ENCODE measurements at regions not wholly inside any gene's neighbourhood (a gene's known extent, or its start where the extent isn't known, plus 50 kb on each side); places are given as distances from the start of the nearest gene placed in this dataset.
A peak's percentile ranks its signal among the peaks of the same experiment; 100 is the strongest.

- H3K4me1 Mint-ChIP-seq (ENCODE audit: low read depth): no peaks in the 10 kb centered on the region
- H3K27ac Mint-ChIP-seq (ENCODE audit: unreplicated experiment): no peak overlapping the region
- H3K27me3 Mint-ChIP-seq (ENCODE audit: low read depth): peaks cover 2% of the 10 kb centered on the region
- no peak overlapping the region for H3K4me3 Mint-ChIP-seq (ENCODE audit: unreplicated experiment)
- H3K9me3 Mint-ChIP-seq (ENCODE audit: low read depth): no peaks in the 10 kb centered on the region
- no peaks in the 10 kb centered on the region for H3K36me3 Mint-ChIP-seq (ENCODE audit: low read depth)
- no peak for TF ChIP-seq CTCF (IDR thresholded peaks at IDR 0.05)
- DNase-seq (ENCODE audit: low spot score): no peak
Measured at GRCh38 chr5:158166424-158166823, 307.5 kb upstream of the CLINT1 start.

DNA sequence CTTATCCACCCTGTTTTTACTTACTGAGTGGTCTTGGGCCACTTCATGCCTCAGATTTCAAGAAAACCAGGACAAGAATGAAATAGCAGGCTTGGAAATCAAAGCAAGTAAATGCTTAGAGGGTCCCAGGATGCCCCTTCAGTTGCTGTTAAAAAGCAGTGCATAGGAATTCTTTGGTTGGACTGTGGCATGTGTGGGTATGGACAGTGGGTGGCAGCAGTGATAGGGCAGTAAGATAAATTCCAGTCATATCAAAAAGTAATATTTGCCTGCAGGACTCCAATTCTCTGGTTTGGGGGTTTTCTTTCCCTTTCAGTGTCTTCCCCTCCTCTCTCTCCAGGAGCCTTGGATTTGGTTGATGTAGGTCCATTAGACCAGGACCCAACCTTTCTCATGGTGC is 306.7 kb upstream of the CLINT1 start:
- peak; percentile 62 for TF ChIP-seq CTCF (IDR thresholded peaks at IDR 0.05)
- no peak for DNase-seq (ENCODE audit: low spot score)
- Mint-ChIP-seq H3K27ac (ENCODE audit: unreplicated experiment) (no peak overlapping the region), H3K9me3 (ENCODE audit: low read depth) (no peaks in the 10 kb centered on the region), H3K4me1 (ENCODE audit: low read depth) (no peaks in the 10 kb centered on the region), H3K4me3 (ENCODE audit: unreplicated experiment) (no peak overlapping the region), H3K27me3 (ENCODE audit: low read depth) (peaks cover 2% of the 10 kb centered on the region), H3K36me3 (ENCODE audit: low read depth) (no peaks in the 10 kb centered on the region)

GRCh38 chr5:158164296-158165047 is 305.5 kb upstream of the CLINT1 start:
- H3K27me3 Mint-ChIP-seq (ENCODE audit: low read depth): peaks cover 2% of the 10 kb centered on the region
- no peak for TF ChIP-seq CTCF (IDR thresholded peaks at IDR 0.05)
- DNase-seq (ENCODE audit: low spot score): no peak
- no peaks in the 10 kb centered on the region for H3K4me1 Mint-ChIP-seq (ENCODE audit: low read depth)
- H3K9me3 Mint-ChIP-seq (ENCODE audit: low read depth): no peaks in the 10 kb centered on the region
- no peak overlapping the region for H3K4me3 Mint-ChIP-seq (ENCODE audit: unreplicated experiment)
- no peak overlapping the region for H3K27ac Mint-ChIP-seq (ENCODE audit: unreplicated experiment)
- no peaks in the 10 kb centered on the region for H3K36me3 Mint-ChIP-seq (ENCODE audit: low read depth)

- H3K27me3 Mint-ChIP-seq (ENCODE audit: low read depth): peaks cover 2% of the 10 kb centered on the region
- TF ChIP-seq CTCF (IDR thresholded peaks at IDR 0.05): no peak
- H3K4me3 Mint-ChIP-seq (ENCODE audit: unreplicated experiment): no peak overlapping the region
- H3K4me1 Mint-ChIP-seq (ENCODE audit: low read depth): no peaks in the 10 kb centered on the region
- no peak for DNase-seq (ENCODE audit: low spot score)
- H3K27ac Mint-ChIP-seq (ENCODE audit: unreplicated experiment): no peak overlapping the region
- H3K36me3 Mint-ChIP-seq (ENCODE audit: low read depth): no peaks in the 10 kb centered on the region
- H3K9me3 Mint-ChIP-seq (ENCODE audit: low read depth): no peaks in the 10 kb centered on the region
Measured at GRCh38 chr5:158163451-158164295, 304.7 kb upstream of the CLINT1 start.

- H3K36me3 Mint-ChIP-seq (ENCODE audit: low read depth): no peaks in the 10 kb centered on the region
- no peaks in the 10 kb centered on the region for H3K4me1 Mint-ChIP-seq (ENCODE audit: low read depth)
- no peaks in the 10 kb centered on the region for H3K9me3 Mint-ChIP-seq (ENCODE audit: low read depth)
- DNase-seq (ENCODE audit: low spot score): no peak
- TF ChIP-seq CTCF (IDR thresholded peaks at IDR 0.05): no peak
- H3K4me3 Mint-ChIP-seq (ENCODE audit: unreplicated experiment): no peak overlapping the region
- H3K27me3 Mint-ChIP-seq (ENCODE audit: low read depth): peaks cover 2% of the 10 kb centered on the region
- no peak overlapping the region for H3K27ac Mint-ChIP-seq (ENCODE audit: unreplicated experiment)
Measured at GRCh38 chr5:158162479-158163034, 303.6 kb upstream of the CLINT1 start.
